Fibroblast of lung (primary cell): ENCODE measurements at regions not wholly inside any gene's neighbourhood (a gene's known extent, or its start where the extent isn't known, plus 50 kb on each side); places are given as distances from the start of the nearest gene placed in this dataset.

ENCODE experiments used
- EZH2 ChIP-seq: IDR thresholded peaks from 2 replicates; pipeline ENCODE4 v1.5.1; 2012; ENCODE audit warnings: low read length, control low read depth, mild to moderate bottlenecking; ENCODE audit errors: missing control alignments
- TF ChIP-seq, protein P1 (sequence below), 2 donors: IDR thresholded peaks in 1 of 2; conservative IDR thresholded peaks in 1 of 2; 1 replicate in 1 of 2; 2 replicates in 1 of 2; pipeline ENCODE4 v1.5.1; 2011 to 2012; ENCODE audit warnings: low read length in 2 of 2, control low read depth in 1 of 2, inconsistent platforms in 1 of 2, low read depth in 1 of 2, mild to moderate bottlenecking in 1 of 2

GRCh38 chr4:149927514-149927913 lies 111.9 kb upstream of the IQCM start:
- TF ChIP-seq, protein P1, sequence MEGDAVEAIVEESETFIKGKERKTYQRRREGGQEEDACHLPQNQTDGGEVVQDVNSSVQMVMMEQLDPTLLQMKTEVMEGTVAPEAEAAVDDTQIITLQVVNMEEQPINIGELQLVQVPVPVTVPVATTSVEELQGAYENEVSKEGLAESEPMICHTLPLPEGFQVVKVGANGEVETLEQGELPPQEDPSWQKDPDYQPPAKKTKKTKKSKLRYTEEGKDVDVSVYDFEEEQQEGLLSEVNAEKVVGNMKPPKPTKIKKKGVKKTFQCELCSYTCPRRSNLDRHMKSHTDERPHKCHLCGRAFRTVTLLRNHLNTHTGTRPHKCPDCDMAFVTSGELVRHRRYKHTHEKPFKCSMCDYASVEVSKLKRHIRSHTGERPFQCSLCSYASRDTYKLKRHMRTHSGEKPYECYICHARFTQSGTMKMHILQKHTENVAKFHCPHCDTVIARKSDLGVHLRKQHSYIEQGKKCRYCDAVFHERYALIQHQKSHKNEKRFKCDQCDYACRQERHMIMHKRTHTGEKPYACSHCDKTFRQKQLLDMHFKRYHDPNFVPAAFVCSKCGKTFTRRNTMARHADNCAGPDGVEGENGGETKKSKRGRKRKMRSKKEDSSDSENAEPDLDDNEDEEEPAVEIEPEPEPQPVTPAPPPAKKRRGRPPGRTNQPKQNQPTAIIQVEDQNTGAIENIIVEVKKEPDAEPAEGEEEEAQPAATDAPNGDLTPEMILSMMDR (conservative IDR thresholded peaks at IDR 0.05 in 1 of 2, IDR thresholded peaks at IDR 0.05 in 1 of 2; ENCODE audit: low read depth in 1 of 2, low read length in 2 of 2) = no peak
- TF ChIP-seq EZH2 = no peak
